Liver (tissue), 8 donors: ENCODE measurements at regions not wholly inside any gene's neighbourhood (a gene's known extent, or its start where the extent isn't known, plus 50 kb on each side); places are given as distances from the start of the nearest gene placed in this dataset.

ENCODE experiments used
- DNase-seq: peaks from one replicate; pipeline ENCODE4 v3.0.0-alpha.2; 2017; ENCODE audit warnings: low spot score
- H3K27ac ChIP-seq, 2 donors: one replicate each; pipeline ENCODE4 v1.7.0; 2013; ENCODE audit warnings: inconsistent platforms in 2 of 2, low read length in 2 of 2, control low read depth in 1 of 2, low read depth in 1 of 2, mild to moderate bottlenecking in 1 of 2
- H3K27me3 ChIP-seq, 4 donors: one replicate each; pipeline versions ENCODE4 v1.6.1 to v1.7.0; 2013; ENCODE audit warnings: low read length in 3 of 4, inconsistent platforms in 1 of 4, mild to moderate bottlenecking in 1 of 4, moderate library complexity in 1 of 4; ENCODE audit not compliant: control insufficient read depth in 4 of 4, insufficient read depth in 4 of 4
- H3K36me3 ChIP-seq, 4 donors: one replicate each; pipeline versions ENCODE4 v1.6.1 to v1.7.0; 2013; ENCODE audit warnings: low read length in 3 of 4, mild to moderate bottlenecking in 3 of 4, low read depth in 1 of 4, moderate library complexity in 1 of 4; ENCODE audit not compliant: control insufficient read depth in 4 of 4, insufficient read depth in 3 of 4
- H3K4me1 ChIP-seq, 4 donors: one replicate each; pipeline versions ENCODE4 v1.6.1 to v1.7.0; 2013; ENCODE audit warnings: low read length in 3 of 4, mild to moderate bottlenecking in 3 of 4, moderate library complexity in 1 of 4; ENCODE audit not compliant: control insufficient read depth in 4 of 4, insufficient read depth in 4 of 4
- H3K4me3 ChIP-seq, 3 donors: one replicate each; pipeline versions ENCODE4 v1.6.1 to v1.7.0; 2013; ENCODE audit warnings: low read length in 3 of 3, control low read depth in 1 of 3, low read depth in 1 of 3, mild to moderate bottlenecking in 1 of 3
- H3K9ac ChIP-seq, 2 donors: one replicate each; pipeline ENCODE4 v1.7.0; 2013; ENCODE audit warnings: low read length in 2 of 2, mild to moderate bottlenecking in 2 of 2, moderate library complexity in 2 of 2, control low read depth in 1 of 2, low read depth in 1 of 2
- H3K9me3 ChIP-seq, 4 donors: one replicate each; pipeline versions ENCODE4 v1.6.1 to v1.7.0; 2013; ENCODE audit warnings: low read length in 3 of 4; ENCODE audit not compliant: control insufficient read depth in 4 of 4
- ATF3 ChIP-seq: IDR thresholded peaks from 2 replicates; pipeline ENCODE4 v1.6.1; 2016; ENCODE audit warnings: antibody characterized with exemption
- EGR1 ChIP-seq, 2 donors: IDR thresholded peaks; 2 replicates each; pipeline ENCODE4 v1.6.1; 2016 to 2018; ENCODE audit warnings: antibody characterized with exemption in 2 of 2, low read depth in 2 of 2
- FOXA1 ChIP-seq: IDR thresholded peaks from 2 replicates; pipeline ENCODE4 v1.6.1; 2016; ENCODE audit warnings: antibody characterized with exemption
- FOXA2 ChIP-seq: IDR thresholded peaks from 2 replicates; pipeline ENCODE4 v1.6.1; 2016; ENCODE audit warnings: antibody characterized with exemption
- GABPA ChIP-seq, 2 donors: IDR thresholded peaks in 1 of 2; conservative IDR thresholded peaks in 1 of 2; 2 replicates each; pipeline ENCODE4 v1.6.1; 2016; ENCODE audit warnings: antibody characterized with exemption in 2 of 2, mild to moderate bottlenecking in 1 of 2, moderate library complexity in 1 of 2
- HNF4A ChIP-seq, 2 donors: conservative IDR thresholded peaks; 2 replicates each; pipeline ENCODE4 v1.6.1; 2016; ENCODE audit warnings: antibody characterized with exemption in 2 of 2, mild to moderate bottlenecking in 2 of 2
- HNF4G ChIP-seq: IDR thresholded peaks from 2 replicates; pipeline ENCODE4 v1.6.1; 2016; ENCODE audit warnings: antibody characterized with exemption
- JUND ChIP-seq, 2 donors: IDR thresholded peaks; 2 replicates each; pipeline ENCODE4 v1.6.1; 2016; ENCODE audit warnings: antibody characterized with exemption in 2 of 2
- MAX ChIP-seq: IDR thresholded peaks from 2 replicates; pipeline ENCODE4 v1.6.1; 2016; ENCODE audit warnings: antibody characterized with exemption
- NR2F2 ChIP-seq: IDR thresholded peaks from 2 replicates; pipeline ENCODE4 v1.6.1; 2016; ENCODE audit warnings: antibody characterized with exemption
- RAD21 ChIP-seq, 2 donors: IDR thresholded peaks; 2 replicates each; pipeline ENCODE4 v1.6.1; 2016; ENCODE audit warnings: antibody characterized with exemption in 2 of 2, mild to moderate bottlenecking in 2 of 2
- REST ChIP-seq: IDR thresholded peaks from 2 replicates; pipeline ENCODE4 v1.6.1; 2016; ENCODE audit warnings: antibody characterized with exemption, mild to moderate bottlenecking
- RXRA ChIP-seq, 2 donors: IDR thresholded peaks; 2 replicates each; pipeline ENCODE4 v1.6.1; 2017 to 2018; ENCODE audit warnings: antibody characterized with exemption in 2 of 2, mild to moderate bottlenecking in 1 of 2
- SP1 ChIP-seq: IDR thresholded peaks from 2 replicates; pipeline ENCODE4 v1.6.1; 2018; ENCODE audit warnings: antibody characterized with exemption, mild to moderate bottlenecking
- TAF1 ChIP-seq: conservative IDR thresholded peaks from 2 replicates; pipeline ENCODE4 v1.6.1; 2016; ENCODE audit warnings: antibody characterized with exemption, mild to moderate bottlenecking
- YY1 ChIP-seq: IDR thresholded peaks from 2 replicates; pipeline ENCODE4 v1.6.1; 2016; ENCODE audit warnings: antibody characterized with exemption, mild to moderate bottlenecking
- WGBS: extraction: QIAGEN DNeasy Blood & Tissue Kit; methylation state at CpG from one replicate; pipeline ENCODE4 v1.1.7; 2013; 5-methylcytosine and 5-hydroxymethylcytosine counted together
- TF ChIP-seq, protein P1 (sequence below): IDR thresholded peaks from 2 replicates; pipeline ENCODE4 v1.6.1; 2016; ENCODE audit warnings: antibody characterized with exemption
- TF ChIP-seq, protein P2 (sequence below): fragments of 150-350 bp; IDR thresholded peaks from 2 replicates; pipeline ENCODE4 v1.5.1; 2017; ENCODE audit warnings: improper control_type of control experiment, low read depth, low read length; ENCODE audit not compliant: missing input control
- donor health status: healthy.
- donor health status: healthy.
- donor health status: healthy.
- donor health status: healthy.
- donor health status: healthy.

- Histone ChIP-seq H3K9ac (no peak overlapping the region), H3K27me3 (no peaks in the 10 kb centered on the region), H3K4me1 (no peaks in the 10 kb centered on the region), H3K27ac (no peak overlapping the region), H3K9me3 (no peaks in the 10 kb centered on the region), H3K36me3 (no peaks in the 10 kb centered on the region), H3K4me3 (no peak overlapping the region)
- TF ChIP-seq REST (no peak), EGR1 (IDR thresholded peaks at IDR 0.05; ENCODE audit: low read depth in 2 of 2) (no peak), JUND (IDR thresholded peaks at IDR 0.05) (no peak), YY1 (no peak), HNF4G (no peak), RAD21 (IDR thresholded peaks at IDR 0.05) (no peak), MAX (no peak), ATF3 (no peak), SP1 (no peak), NR2F2 (no peak), GABPA (IDR thresholded peaks at IDR 0.05 in 1 of 2, conservative IDR thresholded peaks at IDR 0.05 in 1 of 2) (no peak), RXRA (IDR thresholded peaks at IDR 0.05) (no peak), FOXA2 (no peak), FOXA1 (no peak), TAF1 (no peak), HNF4A (conservative IDR thresholded peaks at IDR 0.05) (no peak)
- TF ChIP-seq, protein P1, sequence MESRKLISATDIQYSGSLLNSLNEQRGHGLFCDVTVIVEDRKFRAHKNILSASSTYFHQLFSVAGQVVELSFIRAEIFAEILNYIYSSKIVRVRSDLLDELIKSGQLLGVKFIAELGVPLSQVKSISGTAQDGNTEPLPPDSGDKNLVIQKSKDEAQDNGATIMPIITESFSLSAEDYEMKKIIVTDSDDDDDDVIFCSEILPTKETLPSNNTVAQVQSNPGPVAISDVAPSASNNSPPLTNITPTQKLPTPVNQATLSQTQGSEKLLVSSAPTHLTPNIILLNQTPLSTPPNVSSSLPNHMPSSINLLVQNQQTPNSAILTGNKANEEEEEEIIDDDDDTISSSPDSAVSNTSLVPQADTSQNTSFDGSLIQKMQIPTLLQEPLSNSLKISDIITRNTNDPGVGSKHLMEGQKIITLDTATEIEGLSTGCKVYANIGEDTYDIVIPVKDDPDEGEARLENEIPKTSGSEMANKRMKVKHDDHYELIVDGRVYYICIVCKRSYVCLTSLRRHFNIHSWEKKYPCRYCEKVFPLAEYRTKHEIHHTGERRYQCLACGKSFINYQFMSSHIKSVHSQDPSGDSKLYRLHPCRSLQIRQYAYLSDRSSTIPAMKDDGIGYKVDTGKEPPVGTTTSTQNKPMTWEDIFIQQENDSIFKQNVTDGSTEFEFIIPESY: no peak
- TF ChIP-seq, protein P2, sequence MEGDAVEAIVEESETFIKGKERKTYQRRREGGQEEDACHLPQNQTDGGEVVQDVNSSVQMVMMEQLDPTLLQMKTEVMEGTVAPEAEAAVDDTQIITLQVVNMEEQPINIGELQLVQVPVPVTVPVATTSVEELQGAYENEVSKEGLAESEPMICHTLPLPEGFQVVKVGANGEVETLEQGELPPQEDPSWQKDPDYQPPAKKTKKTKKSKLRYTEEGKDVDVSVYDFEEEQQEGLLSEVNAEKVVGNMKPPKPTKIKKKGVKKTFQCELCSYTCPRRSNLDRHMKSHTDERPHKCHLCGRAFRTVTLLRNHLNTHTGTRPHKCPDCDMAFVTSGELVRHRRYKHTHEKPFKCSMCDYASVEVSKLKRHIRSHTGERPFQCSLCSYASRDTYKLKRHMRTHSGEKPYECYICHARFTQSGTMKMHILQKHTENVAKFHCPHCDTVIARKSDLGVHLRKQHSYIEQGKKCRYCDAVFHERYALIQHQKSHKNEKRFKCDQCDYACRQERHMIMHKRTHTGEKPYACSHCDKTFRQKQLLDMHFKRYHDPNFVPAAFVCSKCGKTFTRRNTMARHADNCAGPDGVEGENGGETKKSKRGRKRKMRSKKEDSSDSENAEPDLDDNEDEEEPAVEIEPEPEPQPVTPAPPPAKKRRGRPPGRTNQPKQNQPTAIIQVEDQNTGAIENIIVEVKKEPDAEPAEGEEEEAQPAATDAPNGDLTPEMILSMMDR: no peak
- 58% methylated on average over 3 of the region's 3 CpGs for WGBS
- no peak for DNase-seq
Observed at GRCh38 chr5:121478636-121479035, 373.0 kb upstream of the FTMT start.

DNA sequence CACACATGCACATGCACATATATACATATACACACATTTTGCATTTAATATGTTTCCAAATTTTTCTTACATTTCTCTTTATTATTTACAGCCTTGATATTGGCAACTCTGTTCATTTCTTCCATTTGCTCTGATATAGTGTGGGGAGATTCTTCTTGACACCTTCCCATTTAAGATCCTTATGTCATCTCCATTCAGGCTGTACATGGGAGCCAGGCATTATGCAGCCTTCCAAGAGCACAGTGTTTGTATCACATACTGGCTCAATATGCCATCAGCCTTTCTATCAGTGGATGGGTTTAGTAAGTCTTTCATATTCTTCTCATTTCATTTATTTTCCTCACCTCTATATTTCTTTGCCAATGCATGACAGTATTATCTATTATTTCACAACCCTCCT, 372.3 kb upstream of the FTMT start:
- Histone ChIP-seq H3K9ac (no peak overlapping the region), H3K4me3 (no peak overlapping the region), H3K4me1 (no peaks in the 10 kb centered on the region), H3K27me3 (no peaks in the 10 kb centered on the region), H3K27ac (no peak overlapping the region), H3K9me3 (no peaks in the 10 kb centered on the region), H3K36me3 (no peaks in the 10 kb centered on the region)
- TF ChIP-seq GABPA (IDR thresholded peaks at IDR 0.05 in 1 of 2, conservative IDR thresholded peaks at IDR 0.05 in 1 of 2) (no peak), EGR1 (IDR thresholded peaks at IDR 0.05; ENCODE audit: low read depth in 2 of 2) (no peak), REST (no peak), FOXA2 (no peak), ATF3 (no peak)
- TF ChIP-seq, protein P1: no peak
- no peak for DNase-seq
